Sigmoid colon (tissue), 4 donors: ENCODE measurements at regions not wholly inside any gene's neighbourhood (a gene's known extent, or its start where the extent isn't known, plus 50 kb on each side); places are given as distances from the start of the nearest gene placed in this dataset.

Source experiments
- POLR2AphosphoS5 ChIP-seq, 4 donors: sonication (generic); formaldehyde crosslinking; IDR thresholded peaks; one replicate each; pipeline ENCODE4 v1.6.1; 2017; ENCODE audit warnings: antibody characterized with exemption in 4 of 4
- TF ChIP-seq, protein P1 (sequence below), 4 experiments: fragments of 450-650 bp in 3 of 4; fragments of 200-600 bp in 1 of 4; IDR thresholded peaks; one replicate each; pipeline ENCODE4 v1.5.1; 2016 to 2019; ENCODE audit warnings: antibody characterized with exemption in 4 of 4, mild to moderate bottlenecking in 3 of 4, moderate library complexity in 2 of 4

GRCh38 chr5:56396634-56397033, 163.5 kb upstream of the ANKRD55 start:
- TF ChIP-seq, protein P1, sequence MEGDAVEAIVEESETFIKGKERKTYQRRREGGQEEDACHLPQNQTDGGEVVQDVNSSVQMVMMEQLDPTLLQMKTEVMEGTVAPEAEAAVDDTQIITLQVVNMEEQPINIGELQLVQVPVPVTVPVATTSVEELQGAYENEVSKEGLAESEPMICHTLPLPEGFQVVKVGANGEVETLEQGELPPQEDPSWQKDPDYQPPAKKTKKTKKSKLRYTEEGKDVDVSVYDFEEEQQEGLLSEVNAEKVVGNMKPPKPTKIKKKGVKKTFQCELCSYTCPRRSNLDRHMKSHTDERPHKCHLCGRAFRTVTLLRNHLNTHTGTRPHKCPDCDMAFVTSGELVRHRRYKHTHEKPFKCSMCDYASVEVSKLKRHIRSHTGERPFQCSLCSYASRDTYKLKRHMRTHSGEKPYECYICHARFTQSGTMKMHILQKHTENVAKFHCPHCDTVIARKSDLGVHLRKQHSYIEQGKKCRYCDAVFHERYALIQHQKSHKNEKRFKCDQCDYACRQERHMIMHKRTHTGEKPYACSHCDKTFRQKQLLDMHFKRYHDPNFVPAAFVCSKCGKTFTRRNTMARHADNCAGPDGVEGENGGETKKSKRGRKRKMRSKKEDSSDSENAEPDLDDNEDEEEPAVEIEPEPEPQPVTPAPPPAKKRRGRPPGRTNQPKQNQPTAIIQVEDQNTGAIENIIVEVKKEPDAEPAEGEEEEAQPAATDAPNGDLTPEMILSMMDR (IDR thresholded peaks at IDR 0.05): no peak
- no peak for TF ChIP-seq POLR2AphosphoS5 (IDR thresholded peaks at IDR 0.05)
